CD8-positive, alpha-beta memory T cell (primary cell): ENCODE measurements at regions not wholly inside any gene's neighbourhood (a gene's known extent, or its start where the extent isn't known, plus 50 kb on each side); places are given as distances from the start of the nearest gene placed in this dataset.

Experiments used
- CTCF ChIA-PET: fragments of 350-600 bp; sonication (Branson Sonifier 250); formaldehyde crosslinking; loops from one replicate; lab custom pipeline; 2021; ENCODE audit warnings: antibody characterized with exemption; lab: Charles Lee
- POLR2A ChIA-PET: fragments of 350-600 bp; sonication (Branson Sonifier 250); formaldehyde crosslinking; loops from one replicate; lab custom pipeline; 2021; ENCODE audit warnings: antibody characterized with exemption; lab: Charles Lee
- DNase-seq, 5 donors: peaks; one replicate each; pipeline versions ENCODE4 v3.0.0 to v3.0.0-alpha.2; 2020 to 2022; ENCODE audit warnings: mixed read lengths in 1 of 5
- H3K27ac ChIP-seq: one replicate; pipeline ENCODE4 v1.7.0; 2013; ENCODE audit warnings: low read depth, mild to moderate bottlenecking, low read length, moderate library complexity
- H3K27me3 ChIP-seq: 2 replicates; pipeline ENCODE4 v1.7.0; 2013; ENCODE audit warnings: low read length, mild to moderate bottlenecking; ENCODE audit not compliant: insufficient read depth, poor library complexity, severe bottlenecking
- H3K36me3 ChIP-seq: 2 replicates; pipeline ENCODE4 v1.7.0; 2013; ENCODE audit warnings: mild to moderate bottlenecking, low read length, moderate library complexity; ENCODE audit not compliant: insufficient read depth
- H3K4me1 ChIP-seq: 2 replicates; pipeline ENCODE4 v1.7.0; 2013; ENCODE audit warnings: mild to moderate bottlenecking, low read length, moderate library complexity; ENCODE audit not compliant: insufficient read depth
- H3K4me3 ChIP-seq: 2 replicates; pipeline ENCODE4 v1.7.0; 2013; ENCODE audit warnings: mild to moderate bottlenecking, low read length
- H3K9me3 ChIP-seq: 2 replicates; pipeline ENCODE4 v1.7.0; 2013; ENCODE audit warnings: mild to moderate bottlenecking, low read length
- H3K27ac Mint-ChIP-seq, 8 donors: one replicate each; pipeline ENCODE4 v1.8.0; 2020 to 2021; ENCODE audit warnings: mixed read lengths in 8 of 8, mild to moderate bottlenecking in 6 of 8, inconsistent platforms in 3 of 8, moderate library complexity in 3 of 8
- H3K27me3 Mint-ChIP-seq, 2 donors: one replicate each; pipeline ENCODE4 v1.8.0; 2020 to 2021; ENCODE audit warnings: mixed read lengths in 2 of 2, mild to moderate bottlenecking in 1 of 2, moderate library complexity in 1 of 2
- H3K36me3 Mint-ChIP-seq, 3 donors: one replicate each; pipeline ENCODE4 v1.8.0; 2020 to 2021; ENCODE audit warnings: mixed read lengths in 3 of 3, inconsistent platforms in 1 of 3, mild to moderate bottlenecking in 1 of 3
- H3K4me1 Mint-ChIP-seq, 3 donors: one replicate each; pipeline ENCODE4 v1.8.0; 2020 to 2021; ENCODE audit warnings: mixed read lengths in 3 of 3, inconsistent platforms in 1 of 3, mild to moderate bottlenecking in 1 of 3
- H3K4me3 Mint-ChIP-seq, 7 donors: one replicate each; pipeline ENCODE4 v1.8.0; 2020 to 2021; ENCODE audit warnings: mixed read lengths in 7 of 7, mild to moderate bottlenecking in 6 of 7, moderate library complexity in 4 of 7, inconsistent platforms in 2 of 7
- H3K9me3 Mint-ChIP-seq, 5 donors: one replicate each; pipeline ENCODE4 v1.8.0; 2020 to 2022; ENCODE audit warnings: mixed read lengths in 5 of 5, mild to moderate bottlenecking in 3 of 5, moderate library complexity in 2 of 5, inconsistent platforms in 1 of 5

DNA sequence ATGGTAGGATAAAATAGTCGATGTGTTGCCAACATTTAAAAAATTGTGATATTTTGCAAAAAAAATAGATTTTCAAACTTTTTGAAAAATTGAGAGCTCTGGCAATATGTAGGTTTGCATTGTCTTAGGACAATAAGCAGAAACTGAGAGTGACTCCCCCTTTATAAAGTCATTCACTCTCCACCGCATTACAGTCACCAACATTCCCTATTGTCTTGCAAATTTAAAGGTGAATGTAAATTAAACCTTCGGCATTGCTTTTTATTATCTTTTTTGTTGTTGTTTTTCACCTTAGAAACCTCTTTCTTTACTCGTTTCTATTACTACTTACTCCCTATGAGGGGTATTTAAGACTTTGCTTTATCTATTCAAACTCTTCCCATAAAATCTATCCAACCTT, 944.2 kb downstream of the DTWD2 start:
- no peaks in the 10 kb centered on the region for H3K9me3 ChIP-seq
- H3K36me3 ChIP-seq = no peaks in the 10 kb centered on the region
- H3K27ac ChIP-seq = no peak overlapping the region
- no peak for DNase-seq
- Mint-ChIP-seq H3K36me3 (no peaks in the 10 kb centered on the region), H3K9me3 (peaks cover 0 to 27% (median 4%) of the 10 kb centered on the region in 5 donors), H3K4me1 (no peaks in the 10 kb centered on the region), H3K27me3 (no peaks in the 10 kb centered on the region), H3K4me3 (no peak overlapping the region), H3K27ac (no peak overlapping the region)
- ChIA-PET POLR2A (no interaction called here), CTCF (no interaction called here)
- H3K4me1 ChIP-seq = no peaks in the 10 kb centered on the region
- no peak overlapping the region for H3K4me3 ChIP-seq
- H3K27me3 ChIP-seq = no peaks in the 10 kb centered on the region

DNA sequence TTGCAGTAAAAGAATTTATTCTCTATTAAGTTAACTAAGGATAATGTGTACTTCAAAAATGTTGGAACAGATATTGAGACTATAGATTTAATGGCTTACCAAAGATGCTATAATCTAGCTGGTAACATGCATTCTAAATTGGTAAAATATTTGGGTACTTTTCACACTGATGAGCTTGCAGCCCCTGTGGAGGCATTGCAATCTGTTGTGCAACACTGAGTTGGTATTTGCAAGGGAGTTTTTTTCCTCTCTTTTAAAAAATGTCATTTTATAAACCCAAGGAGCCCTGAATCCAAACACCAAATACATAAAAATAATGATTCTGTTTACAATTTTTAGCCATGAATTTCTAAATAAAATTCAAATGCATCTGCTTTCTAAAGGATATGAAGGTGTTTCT, 944.8 kb downstream of the DTWD2 start:
- Histone ChIP-seq H3K27ac (no peak overlapping the region), H3K4me3 (no peak overlapping the region), H3K4me1 (no peaks in the 10 kb centered on the region), H3K27me3 (no peaks in the 10 kb centered on the region), H3K9me3 (no peaks in the 10 kb centered on the region), H3K36me3 (no peaks in the 10 kb centered on the region)
- POLR2A ChIA-PET = no interaction called here
- CTCF ChIA-PET = no interaction called here
- no peaks in the 10 kb centered on the region for H3K36me3 Mint-ChIP-seq
- H3K4me3 Mint-ChIP-seq = no peak overlapping the region
- DNase-seq = no peak
- peaks cover 0 to 21% (median 4%) of the 10 kb centered on the region in 5 donors for H3K9me3 Mint-ChIP-seq
- no peaks in the 10 kb centered on the region for H3K4me1 Mint-ChIP-seq
- no peaks in the 10 kb centered on the region for H3K27me3 Mint-ChIP-seq
- H3K27ac Mint-ChIP-seq = no peak overlapping the region

DNA sequence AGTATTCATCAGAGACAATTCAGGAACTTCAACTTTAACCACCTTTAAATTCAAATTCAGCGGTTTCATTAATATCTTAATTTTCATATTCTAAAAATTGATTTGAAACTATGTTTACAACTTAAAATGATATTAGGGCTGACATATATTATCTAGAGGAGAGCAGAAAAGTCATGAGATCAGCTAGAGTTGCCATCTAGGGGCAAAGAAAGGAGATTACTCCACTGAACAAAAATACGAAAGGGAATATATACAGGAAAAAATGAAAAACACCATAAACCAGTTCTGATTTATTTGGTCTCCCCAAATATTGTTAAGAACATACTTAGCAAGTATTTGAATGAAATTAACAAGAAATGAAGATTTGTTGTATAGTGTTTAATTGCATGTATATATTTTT, 946.3 kb downstream of the DTWD2 start:
- ChIA-PET CTCF (no interaction called here), POLR2A (no interaction called here)
- H3K4me1 Mint-ChIP-seq = no peaks in the 10 kb centered on the region
- no peak overlapping the region for H3K4me3 ChIP-seq
- no peak for DNase-seq
- no peaks in the 10 kb centered on the region for H3K4me1 ChIP-seq
- no peak overlapping the region for H3K27ac ChIP-seq
- no peaks in the 10 kb centered on the region for H3K27me3 ChIP-seq
- H3K36me3 Mint-ChIP-seq = no peaks in the 10 kb centered on the region
- H3K9me3 Mint-ChIP-seq = peaks cover 2 to 19% (median 4%) of the 10 kb centered on the region in 5 donors
- no peaks in the 10 kb centered on the region for H3K27me3 Mint-ChIP-seq
- H3K4me3 Mint-ChIP-seq = no peak overlapping the region
- H3K9me3 ChIP-seq = no peaks in the 10 kb centered on the region
- no peaks in the 10 kb centered on the region for H3K36me3 ChIP-seq
- no peak overlapping the region for H3K27ac Mint-ChIP-seq

DNA sequence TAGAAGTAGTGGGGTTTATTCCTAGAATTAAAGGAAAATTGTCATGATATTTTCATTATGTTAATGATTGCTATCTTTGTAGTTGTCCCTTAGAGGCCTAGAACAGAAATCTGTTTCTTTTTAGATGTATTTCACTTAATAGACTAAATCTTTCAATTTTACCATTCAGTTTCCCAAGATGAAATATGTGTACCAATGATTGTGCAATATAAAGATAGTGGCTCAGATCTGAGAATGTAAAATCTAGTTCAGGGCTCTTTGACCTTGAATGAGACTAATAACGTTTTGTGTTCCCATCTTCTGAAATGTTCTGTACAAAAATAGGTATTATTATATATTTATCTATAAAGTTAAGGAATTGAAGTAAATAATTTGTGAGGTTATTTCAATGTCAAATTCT, 947.9 kb downstream of the DTWD2 start:
- no peaks in the 10 kb centered on the region for H3K27me3 Mint-ChIP-seq
- H3K4me1 Mint-ChIP-seq = no peaks in the 10 kb centered on the region
- CTCF ChIA-PET = no interaction called here
- H3K4me1 ChIP-seq = no peaks in the 10 kb centered on the region
- H3K4me3 Mint-ChIP-seq = no peak overlapping the region
- H3K27ac Mint-ChIP-seq = no peak overlapping the region
- no peak overlapping the region for H3K27ac ChIP-seq
- H3K9me3 Mint-ChIP-seq = peaks cover 2 to 19% (median 4%) of the 10 kb centered on the region in 5 donors
- no peaks in the 10 kb centered on the region for H3K9me3 ChIP-seq
- no peaks in the 10 kb centered on the region for H3K36me3 Mint-ChIP-seq
- H3K4me3 ChIP-seq = no peak overlapping the region
- POLR2A ChIA-PET = no interaction called here
- H3K27me3 ChIP-seq = no peaks in the 10 kb centered on the region
- no peaks in the 10 kb centered on the region for H3K36me3 ChIP-seq
- DNase-seq = no peak

DNA sequence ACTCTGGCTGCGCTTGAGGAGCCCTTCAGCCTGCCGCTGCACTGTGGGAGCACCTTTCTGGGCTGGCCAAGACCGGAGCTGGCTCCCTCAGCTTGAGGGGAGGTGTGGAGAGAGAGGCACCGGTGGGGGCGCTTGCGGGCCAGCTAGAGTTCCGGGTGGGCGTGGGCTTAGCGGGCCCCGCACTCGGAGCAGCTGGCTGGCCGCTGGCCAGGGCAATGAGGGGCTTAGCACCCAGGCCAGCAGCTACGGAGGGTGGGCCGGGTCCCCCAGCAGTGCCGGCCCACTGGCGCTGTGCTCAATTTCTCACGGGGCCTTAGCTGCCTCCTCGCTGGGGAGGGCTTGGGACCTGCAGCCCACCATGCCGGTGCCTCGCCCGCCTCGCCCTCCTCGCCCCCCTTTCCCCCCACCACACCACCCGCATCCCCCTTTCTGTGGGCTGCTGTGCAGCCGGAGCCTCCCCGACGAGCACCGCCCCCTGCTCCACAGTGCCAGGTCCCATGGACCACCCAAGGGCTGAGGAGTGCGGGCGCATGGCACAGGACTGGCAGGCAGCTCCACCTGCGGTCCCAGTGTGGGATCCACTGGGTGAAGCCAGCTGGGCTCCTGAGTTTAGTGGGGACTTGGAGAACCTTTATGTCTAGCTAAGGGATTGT, 954.5 kb downstream of the DTWD2 start:
- peak in 1 of 5 donors; percentile 42 for DNase-seq
- ChIA-PET CTCF (no interaction called here), POLR2A (no interaction called here)
- Mint-ChIP-seq H3K36me3 (peaks cover 0 to 2% (median 0%) of the 10 kb centered on the region in 3 donors), H3K4me1 (no peaks in the 10 kb centered on the region), H3K4me3 (no peak overlapping the region), H3K9me3 (peaks cover 3 to 22% (median 10%) of the 10 kb centered on the region in 5 donors), H3K27me3 (no peaks in the 10 kb centered on the region), H3K27ac (no peak overlapping the region)
- H3K4me1 ChIP-seq = no peaks in the 10 kb centered on the region
- H3K36me3 ChIP-seq = no peaks in the 10 kb centered on the region
- H3K27ac ChIP-seq = no peak overlapping the region
- H3K9me3 ChIP-seq = no peaks in the 10 kb centered on the region
- no peaks in the 10 kb centered on the region for H3K27me3 ChIP-seq
- no peak overlapping the region for H3K4me3 ChIP-seq

DNA sequence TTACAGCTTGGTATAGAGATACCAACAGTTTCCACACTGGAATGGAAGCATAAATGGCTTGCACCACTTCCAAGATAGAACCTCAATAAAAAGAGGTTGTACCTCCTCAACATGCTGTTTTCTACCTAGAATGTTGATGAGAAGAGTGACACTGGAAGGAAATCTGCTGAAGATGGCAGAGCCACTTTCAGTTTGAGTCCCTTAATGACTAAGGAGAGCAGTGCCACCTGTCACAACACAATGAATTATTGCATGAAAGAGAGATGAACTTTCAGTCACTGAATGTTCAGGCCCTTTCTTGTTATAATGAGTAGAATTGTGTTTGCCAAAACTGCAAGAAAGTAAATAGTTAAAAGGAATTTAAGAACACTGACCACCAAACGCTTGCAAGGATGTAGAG, 958.5 kb downstream of the DTWD2 start:
- Histone ChIP-seq H3K4me3 (no peak overlapping the region), H3K4me1 (no peaks in the 10 kb centered on the region), H3K27ac (no peak overlapping the region), H3K9me3 (no peaks in the 10 kb centered on the region), H3K36me3 (no peaks in the 10 kb centered on the region), H3K27me3 (no peaks in the 10 kb centered on the region)
- ChIA-PET POLR2A (no interaction called here), CTCF (no interaction called here)
- Mint-ChIP-seq H3K4me3 (no peak overlapping the region), H3K27ac (no peak overlapping the region), H3K36me3 (peaks cover 0 to 2% (median 0%) of the 10 kb centered on the region in 3 donors), H3K9me3 (peaks cover under 1 to 17% (median 8%) of the 10 kb centered on the region in 5 donors), H3K27me3 (no peaks in the 10 kb centered on the region), H3K4me1 (no peaks in the 10 kb centered on the region)
- DNase-seq = no peak

DNA sequence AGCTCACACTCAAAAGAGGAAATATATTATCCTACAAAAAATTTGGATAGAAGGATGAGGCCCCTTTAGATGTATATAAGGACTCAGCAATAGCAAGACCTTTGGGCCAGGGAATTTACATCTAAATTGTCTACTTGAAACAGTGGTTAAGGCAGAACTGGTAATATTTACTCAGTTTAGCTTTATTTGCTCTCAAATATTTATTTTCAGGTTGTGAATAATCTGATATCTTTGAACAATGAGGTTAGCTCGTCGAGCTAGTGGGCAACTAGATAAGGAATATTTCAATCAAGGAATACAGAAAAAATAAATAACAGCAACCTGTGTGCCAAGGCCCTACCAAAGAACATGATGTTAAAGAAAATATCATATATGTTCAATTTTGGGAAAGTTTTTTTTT, 966.3 kb downstream of the DTWD2 start:
- Mint-ChIP-seq H3K4me3 (no peak overlapping the region), H3K27ac (no peak overlapping the region), H3K27me3 (no peaks in the 10 kb centered on the region), H3K9me3 (peaks cover 0 to 11% (median 5%) of the 10 kb centered on the region in 5 donors), H3K4me1 (no peaks in the 10 kb centered on the region), H3K36me3 (no peaks in the 10 kb centered on the region)
- H3K4me3 ChIP-seq = no peak overlapping the region
- no peaks in the 10 kb centered on the region for H3K4me1 ChIP-seq
- H3K9me3 ChIP-seq = no peaks in the 10 kb centered on the region
- no peaks in the 10 kb centered on the region for H3K36me3 ChIP-seq
- H3K27ac ChIP-seq = no peak overlapping the region
- CTCF ChIA-PET = no interaction called here
- DNase-seq = no peak
- POLR2A ChIA-PET = no interaction called here
- no peaks in the 10 kb centered on the region for H3K27me3 ChIP-seq

DNA sequence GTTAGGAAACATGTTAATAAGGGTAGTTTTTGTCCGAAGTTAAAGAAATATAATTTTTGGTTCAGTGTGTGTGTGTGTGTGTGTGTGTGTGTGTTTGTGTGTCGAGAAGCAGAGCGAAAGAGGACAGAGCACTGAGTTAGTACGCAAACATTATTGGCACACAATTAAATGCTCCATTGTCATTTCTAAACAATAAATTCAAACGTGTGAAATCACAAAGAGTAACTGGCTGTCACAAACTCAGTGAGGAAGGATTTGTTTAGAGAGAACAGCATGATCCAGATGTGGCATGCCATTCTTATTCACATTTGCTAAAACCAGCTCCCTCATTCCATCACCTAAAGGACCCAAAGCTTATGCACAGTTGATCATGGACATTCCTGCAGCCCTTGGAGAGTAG, 970.8 kb downstream of the DTWD2 start:
- H3K27me3 ChIP-seq = no peaks in the 10 kb centered on the region
- Mint-ChIP-seq H3K4me1 (no peaks in the 10 kb centered on the region), H3K4me3 (no peak overlapping the region), H3K9me3 (peaks cover 0 to 22% (median 0%) of the 10 kb centered on the region in 5 donors), H3K27ac (no peak overlapping the region), H3K36me3 (no peaks in the 10 kb centered on the region), H3K27me3 (no peaks in the 10 kb centered on the region)
- H3K36me3 ChIP-seq = no peaks in the 10 kb centered on the region
- ChIA-PET CTCF (no interaction called here), POLR2A (no interaction called here)
- H3K27ac ChIP-seq = no peak overlapping the region
- DNase-seq = no peak
- H3K4me3 ChIP-seq = no peak overlapping the region
- H3K4me1 ChIP-seq = no peaks in the 10 kb centered on the region
- no peaks in the 10 kb centered on the region for H3K9me3 ChIP-seq
